ENCODE measurements at regions not wholly inside any gene's neighbourhood (a gene's known extent, or its start where the extent isn't known, plus 50 kb on each side); places are given as distances from the start of the nearest gene placed in this dataset.

DNA sequence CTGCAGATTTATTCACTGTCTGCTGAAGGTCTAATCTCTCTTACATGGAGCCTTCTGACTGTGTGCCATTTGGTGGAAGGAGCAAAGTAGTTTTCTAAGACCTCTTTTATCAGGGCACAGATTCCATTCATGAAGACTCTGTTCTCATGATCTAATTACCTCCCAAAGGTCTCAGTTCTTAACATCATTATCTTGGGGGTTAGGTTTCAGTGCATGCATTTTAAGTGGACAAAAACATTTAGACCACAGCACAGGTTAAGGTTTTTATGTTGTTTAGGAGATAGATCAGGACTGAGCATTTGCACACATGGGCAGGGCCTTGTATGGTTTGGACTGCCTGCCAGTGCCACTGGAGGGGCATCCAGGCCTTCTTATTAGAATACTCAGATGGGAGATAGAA, 746.1 kb downstream of the C12orf50 start:
- Mint-ChIP-seq H3K4me1 (no peaks in the 10 kb centered on the region), H3K27me3 (ENCODE audit: low read depth) (no peaks in the 10 kb centered on the region), H3K27ac (no peak overlapping the region), H3K36me3 (ENCODE audit: insufficient read depth in 1 of 3, low read depth in 3 of 3) (peaks cover 2 to 8% (median 3%) of the 10 kb centered on the region in 3 experiments; a peak in 5 of 7 replicates), H3K4me3 (no peak overlapping the region), H3K9me3 (peaks cover 8 to 19% of the 10 kb centered on the region in 2 experiments; a peak in 4 of 5 replicates)
- no peak overlapping the region for H3K56ac ChIP-seq (ENCODE audit: insufficient read length, low read depth, low read length)
- H3K27ac ChIP-seq (ENCODE audit: insufficient read length, low read depth, low read length) = no peak overlapping the region
- no peaks in the 10 kb centered on the region for H3K79me1 ChIP-seq (ENCODE audit: insufficient read depth, low read depth, low read length, poor library complexity, severe bottlenecking)
- H3K9me3 ChIP-seq (ENCODE audit: control insufficient read depth, low read depth, low read length) = peaks cover 6% of the 10 kb centered on the region
- H3K27me3 ChIP-seq (ENCODE audit: insufficient read depth, low read length) = no peaks in the 10 kb centered on the region
- H3K4ac ChIP-seq (ENCODE audit: low read depth, low read length) = no peak overlapping the region
- H3K23me2 ChIP-seq (ENCODE audit: insufficient read length, low read depth, low read length, poor library complexity, severe bottlenecking) = no peaks in the 10 kb centered on the region
- DNase-seq = no peak
- H2AK5ac ChIP-seq (ENCODE audit: insufficient read length, low read length) = no peak overlapping the region
- no peak overlapping the region for H3K23ac ChIP-seq (ENCODE audit: insufficient read length, low read depth, low read length)
- no peak overlapping the region for H2BK20ac ChIP-seq (ENCODE audit: low read depth, low read length, poor library complexity, severe bottlenecking)
- no peaks in the 10 kb centered on the region for H4K20me1 ChIP-seq (ENCODE audit: control insufficient read depth, insufficient read depth, insufficient read length)
- no peak overlapping the region for H2BK5ac ChIP-seq (ENCODE audit: insufficient read length, low read length)
- H2BK120ac ChIP-seq (ENCODE audit: low read depth, low read length, poor library complexity, severe bottlenecking) = no peak overlapping the region
- H3K18ac ChIP-seq (ENCODE audit: insufficient read length, low read depth, low read length) = no peak overlapping the region
- H3K4me2 ChIP-seq (ENCODE audit: insufficient read depth, insufficient read length, low read length) = no peak overlapping the region
- no peak overlapping the region for H2AFZ ChIP-seq (ENCODE audit: low read length)
- H4K5ac ChIP-seq (ENCODE audit: insufficient read length, low read depth, low read length) = no peak overlapping the region
- no peak overlapping the region for H3K14ac ChIP-seq (ENCODE audit: insufficient read depth, low read length)
- no peak overlapping the region for H4K8ac ChIP-seq (replicated peaks; ENCODE audit: insufficient read length, low read depth, low read length)
- H3T11ph ChIP-seq (ENCODE audit: low read length) = no peak overlapping the region
- H2BK12ac ChIP-seq (ENCODE audit: insufficient read length, low read depth, low read length) = no peak overlapping the region
- no peak overlapping the region for H4K91ac ChIP-seq (ENCODE audit: insufficient read length, low read depth, low read length)
- H3K4me1 ChIP-seq (ENCODE audit: insufficient read depth, low read length) = no peaks in the 10 kb centered on the region
- H3K9ac ChIP-seq (ENCODE audit: extremely low read depth, insufficient read length, low read length) = no peak overlapping the region
- TF ChIP-seq, protein P1, sequence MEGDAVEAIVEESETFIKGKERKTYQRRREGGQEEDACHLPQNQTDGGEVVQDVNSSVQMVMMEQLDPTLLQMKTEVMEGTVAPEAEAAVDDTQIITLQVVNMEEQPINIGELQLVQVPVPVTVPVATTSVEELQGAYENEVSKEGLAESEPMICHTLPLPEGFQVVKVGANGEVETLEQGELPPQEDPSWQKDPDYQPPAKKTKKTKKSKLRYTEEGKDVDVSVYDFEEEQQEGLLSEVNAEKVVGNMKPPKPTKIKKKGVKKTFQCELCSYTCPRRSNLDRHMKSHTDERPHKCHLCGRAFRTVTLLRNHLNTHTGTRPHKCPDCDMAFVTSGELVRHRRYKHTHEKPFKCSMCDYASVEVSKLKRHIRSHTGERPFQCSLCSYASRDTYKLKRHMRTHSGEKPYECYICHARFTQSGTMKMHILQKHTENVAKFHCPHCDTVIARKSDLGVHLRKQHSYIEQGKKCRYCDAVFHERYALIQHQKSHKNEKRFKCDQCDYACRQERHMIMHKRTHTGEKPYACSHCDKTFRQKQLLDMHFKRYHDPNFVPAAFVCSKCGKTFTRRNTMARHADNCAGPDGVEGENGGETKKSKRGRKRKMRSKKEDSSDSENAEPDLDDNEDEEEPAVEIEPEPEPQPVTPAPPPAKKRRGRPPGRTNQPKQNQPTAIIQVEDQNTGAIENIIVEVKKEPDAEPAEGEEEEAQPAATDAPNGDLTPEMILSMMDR (conservative IDR thresholded peaks at IDR 0.05) = no peak
- H3K79me2 ChIP-seq (ENCODE audit: insufficient read depth, low read length) = no peaks in the 10 kb centered on the region
- H2BK15ac ChIP-seq (ENCODE audit: low read depth, low read length) = no peak overlapping the region
